ENCODE measurements at regions not wholly inside any gene's neighbourhood (a gene's known extent, or its start where the extent isn't known, plus 50 kb on each side); places are given as distances from the start of the nearest gene placed in this dataset.

- DNase-seq, result no peak
Measured at GRCh38 chr1:98374098-98374497, 287.4 kb upstream of the SNX7 start.

DNA sequence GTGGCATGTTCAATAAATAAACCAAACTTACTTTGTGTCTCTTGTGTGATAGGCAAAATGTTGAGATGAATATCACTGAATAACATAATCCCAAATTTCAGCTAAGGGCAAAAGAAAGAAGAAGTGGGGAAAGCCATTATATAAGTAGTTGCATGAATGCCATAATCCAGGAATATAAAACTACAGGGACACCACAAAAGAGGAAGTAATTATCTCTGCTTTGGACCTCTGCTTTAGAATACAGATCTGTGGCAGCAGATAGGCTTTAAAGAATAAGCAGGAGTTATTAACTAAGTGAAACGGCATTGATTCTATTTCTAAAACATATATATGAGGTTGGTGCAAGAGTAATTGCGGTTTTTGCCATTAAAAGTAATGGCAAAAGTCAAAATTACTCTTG, 288.5 kb upstream of the SNX7 start:
- DNase-seq, result no peak

DNA sequence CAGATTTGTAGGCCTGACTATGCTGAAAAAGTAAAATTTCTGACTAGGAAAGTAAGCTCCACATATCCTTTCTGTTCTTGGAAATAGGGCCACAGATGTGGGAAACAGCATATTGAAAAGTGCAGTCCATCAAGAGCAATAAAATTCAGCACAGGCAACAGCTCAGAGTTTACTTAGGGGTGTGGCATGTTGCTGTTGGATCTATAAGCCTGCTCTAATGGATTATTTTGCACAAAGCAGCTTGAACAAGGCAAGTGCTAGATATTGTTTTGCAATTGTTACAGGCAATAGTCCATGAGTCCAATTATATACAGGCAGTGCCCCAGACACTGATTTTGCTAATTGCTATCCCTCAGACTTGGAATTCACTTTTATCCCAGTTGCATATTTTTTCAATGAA, 289.8 kb upstream of the SNX7 start:
- no peak for DNase-seq

DNA sequence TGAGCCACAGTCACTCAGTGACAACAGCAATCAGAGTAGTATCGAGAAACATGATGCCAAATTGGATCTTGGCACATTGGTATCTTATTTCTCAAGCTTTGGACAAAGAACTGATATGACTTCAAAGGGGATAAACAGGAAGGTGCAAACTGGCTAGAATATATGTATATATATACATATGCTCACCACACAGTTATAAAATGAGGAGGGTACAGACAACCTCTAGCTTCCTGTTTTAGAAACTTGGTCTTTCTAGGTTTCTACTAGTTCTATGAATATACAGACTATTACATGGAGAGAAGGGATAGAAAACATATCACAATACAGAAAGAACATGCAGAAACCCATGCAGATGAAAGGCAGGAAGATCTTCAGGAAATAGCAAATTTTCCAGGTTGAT, 292.1 kb upstream of the SNX7 start:
- DNase-seq, result no peak

GRCh38 chr1:98368995-98369394, 292.5 kb upstream of the SNX7 start:
- DNase-seq, result no peak

DNA sequence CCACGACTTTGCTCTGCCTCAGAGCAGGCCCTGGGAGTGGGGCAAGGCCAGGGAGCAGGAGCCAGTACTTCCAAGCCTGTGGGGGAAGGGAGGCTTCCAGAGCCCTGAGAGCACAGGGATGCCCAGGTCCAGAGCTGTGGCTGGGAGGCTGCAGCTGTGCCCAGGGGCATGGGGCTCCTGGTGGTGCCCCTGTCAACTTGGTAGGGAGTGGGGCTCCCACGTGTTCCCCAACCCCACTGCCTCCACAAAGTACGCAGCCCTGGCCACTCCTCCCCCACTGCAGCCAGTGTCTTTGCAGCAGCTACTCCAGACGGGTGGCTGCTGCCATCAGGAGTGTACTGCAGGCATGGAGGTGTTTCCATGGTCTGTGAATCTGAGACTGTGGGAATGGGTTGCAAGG, 294.1 kb upstream of the SNX7 start:
- no peak for DNase-seq

DNA sequence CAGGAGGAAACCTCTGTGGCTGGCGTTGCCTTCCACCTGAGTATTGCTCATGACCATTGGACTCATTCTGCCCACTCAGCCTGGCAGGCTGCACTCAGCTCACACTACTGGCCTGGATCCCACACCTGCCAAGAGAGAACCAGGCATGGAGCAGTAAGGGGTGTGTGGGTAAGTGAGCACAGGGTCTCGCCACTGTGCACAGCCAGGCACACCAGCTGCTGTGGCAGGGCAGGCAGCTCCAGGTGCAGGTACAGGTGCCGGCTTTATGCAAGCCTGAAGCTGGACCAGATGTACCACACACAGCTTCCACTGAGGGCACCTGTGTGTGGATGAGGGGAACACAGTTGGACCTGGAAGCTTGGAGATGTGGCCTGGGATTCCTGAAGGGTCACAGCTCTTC, 295.2 kb upstream of the SNX7 start:
- no peak for DNase-seq

DNA sequence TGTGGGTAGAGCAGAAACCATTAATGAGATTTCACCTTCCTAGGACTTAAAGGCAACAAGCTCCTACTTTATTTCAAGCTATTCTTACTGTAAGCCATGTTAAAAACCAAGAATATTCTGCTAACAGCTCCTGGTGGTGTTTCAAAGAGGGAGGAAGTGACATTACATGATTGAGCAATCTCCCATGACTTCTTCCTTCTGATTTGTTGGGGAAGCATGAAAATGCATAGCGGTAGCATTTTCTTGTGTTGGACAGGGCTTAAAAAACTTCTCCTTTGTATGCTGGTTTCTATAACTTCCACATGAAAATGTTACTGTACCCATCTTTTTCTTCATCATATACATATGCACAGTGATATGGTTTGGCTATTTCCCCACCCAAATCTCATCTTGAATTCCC, 297.0 kb upstream of the SNX7 start:
- DNase-seq, result no peak

DNA sequence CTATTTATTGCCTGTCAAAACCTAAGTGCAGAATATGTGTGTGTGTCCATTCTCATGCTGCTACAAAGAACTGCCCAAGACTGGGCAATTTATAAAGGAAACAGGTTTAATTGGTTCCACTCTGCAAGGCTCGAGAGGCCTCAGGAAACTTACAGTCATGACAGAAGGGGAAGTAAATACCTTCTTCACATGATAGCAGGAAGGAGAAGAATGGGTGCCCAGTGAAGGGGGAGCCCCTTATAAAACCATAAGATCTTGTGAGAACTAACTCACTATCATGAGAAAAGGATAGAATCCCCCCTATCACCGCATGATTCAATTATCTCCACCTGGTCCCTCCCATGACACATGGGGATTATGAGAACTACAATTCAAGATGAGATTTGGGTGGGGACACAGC, 300.7 kb upstream of the SNX7 start:
- no peak for DNase-seq

- no peak for DNase-seq
Measured at GRCh38 chr1:98355656-98356383, 305.7 kb upstream of the SNX7 start.

DNA sequence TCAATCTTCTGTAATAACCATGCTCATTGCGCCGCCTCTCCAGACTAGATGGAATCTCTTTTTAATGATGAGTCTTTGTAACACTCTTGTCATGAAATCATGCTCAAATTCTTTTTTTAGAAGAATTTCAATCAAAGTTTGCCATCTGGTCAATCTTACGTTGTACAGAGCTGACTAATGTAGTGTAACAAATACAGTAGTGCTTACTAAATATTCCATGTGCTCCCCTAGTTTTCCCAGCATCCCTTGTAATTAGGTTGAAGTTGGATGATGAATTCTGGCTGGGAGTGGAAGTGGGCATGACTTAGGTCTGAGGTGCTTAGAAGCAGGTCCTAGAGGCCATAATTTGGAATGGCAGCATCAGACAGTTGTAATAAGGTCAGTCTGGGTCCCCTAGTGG, 309.1 kb upstream of the SNX7 start:
- no peak for DNase-seq

GRCh38 chr1:98351561-98351960, 310.0 kb upstream of the SNX7 start:
- DNase-seq, result no peak

DNA sequence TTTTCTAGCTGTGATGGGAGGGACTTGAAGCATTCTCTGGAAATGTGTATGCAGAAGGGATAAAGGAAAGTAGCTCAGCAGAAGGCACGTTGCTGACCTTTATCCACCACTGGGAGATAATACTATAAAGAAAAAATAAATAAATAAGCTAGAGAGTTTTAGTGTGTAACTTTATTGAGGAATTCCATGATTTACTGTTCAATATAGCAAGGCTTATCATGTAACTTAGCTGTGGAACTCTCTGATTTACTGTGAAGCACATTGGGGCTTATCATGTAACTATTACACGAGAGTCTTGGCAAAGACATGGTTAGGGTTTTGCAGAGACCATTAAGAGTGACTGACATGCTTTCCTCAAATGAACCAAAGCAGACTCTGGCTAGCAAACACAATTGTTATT, 316.1 kb upstream of the SNX7 start:
- DNase-seq, result no peak

- DNase-seq, result no peak
Measured at GRCh38 chr1:98344731-98345130, 316.8 kb upstream of the SNX7 start.

DNA sequence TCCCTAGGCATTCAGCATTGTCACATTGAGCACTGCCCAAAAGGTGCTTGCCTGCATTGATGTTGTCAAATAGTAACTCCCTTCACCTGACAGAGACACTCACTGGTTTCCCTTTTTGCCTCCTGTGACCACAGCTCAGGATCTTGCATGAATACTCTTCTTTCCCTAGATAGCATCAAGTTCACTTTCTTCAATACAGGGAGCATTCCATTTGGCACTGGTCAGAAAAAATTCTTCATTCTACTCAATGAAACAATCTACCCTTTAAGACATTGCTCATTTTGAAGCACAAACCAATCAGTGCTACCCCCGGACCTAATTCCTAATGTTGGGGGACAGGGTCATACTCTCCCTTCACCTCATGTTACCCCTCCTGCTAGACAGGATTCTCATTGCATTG, 319.0 kb upstream of the SNX7 start:
- DNase-seq, result no peak

DNA sequence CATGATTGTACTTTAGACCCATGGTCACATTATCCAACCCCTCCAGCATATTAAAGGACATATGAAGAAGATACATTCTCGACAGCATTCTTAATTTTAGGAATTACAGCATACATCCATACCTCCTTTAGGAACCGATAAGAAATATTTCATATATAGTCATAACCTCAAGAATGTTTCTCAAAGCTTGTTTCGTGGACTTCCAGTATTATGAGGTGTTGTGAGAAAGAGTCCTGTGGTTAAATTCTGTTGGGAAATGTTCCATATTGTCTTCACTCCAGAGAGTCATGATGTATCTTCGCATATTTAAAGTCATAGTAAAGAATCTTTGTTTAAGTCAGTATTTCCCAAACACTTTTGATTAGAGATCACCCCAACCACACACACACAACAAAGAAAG, 321.0 kb upstream of the SNX7 start:
- no peak for DNase-seq

DNA sequence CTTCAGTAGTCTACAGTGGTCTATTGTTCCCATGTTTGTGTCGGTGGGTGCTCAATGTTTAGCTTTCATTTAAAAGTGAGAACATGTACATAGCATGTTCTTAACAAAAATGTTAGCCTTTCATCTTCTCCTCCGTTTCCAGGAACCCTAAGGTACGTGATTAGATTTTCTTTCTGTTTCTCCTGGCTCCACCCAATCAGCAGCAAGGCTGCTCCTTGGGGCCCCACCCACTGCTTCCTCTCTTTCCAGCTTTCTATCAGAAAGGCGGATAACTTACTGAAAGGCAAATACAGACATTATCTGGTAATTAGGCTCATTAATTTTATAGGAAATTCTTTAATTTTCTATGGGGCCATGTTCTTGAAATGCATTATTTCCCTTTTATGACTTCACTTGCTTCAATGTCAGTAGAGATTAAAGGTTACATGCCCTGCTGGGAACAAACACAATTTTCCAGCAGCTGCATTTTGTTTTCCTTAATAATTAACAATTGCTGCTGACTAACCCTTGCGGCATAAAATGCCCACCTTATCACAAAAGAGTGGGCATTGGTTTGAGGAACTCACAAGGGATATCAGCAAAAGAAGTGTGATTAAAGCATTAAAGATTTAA, 324.9 kb upstream of the SNX7 start:
- no peak for DNase-seq

GRCh38 chr1:98333936-98334335, 327.6 kb upstream of the SNX7 start:
- no peak for DNase-seq

DNA sequence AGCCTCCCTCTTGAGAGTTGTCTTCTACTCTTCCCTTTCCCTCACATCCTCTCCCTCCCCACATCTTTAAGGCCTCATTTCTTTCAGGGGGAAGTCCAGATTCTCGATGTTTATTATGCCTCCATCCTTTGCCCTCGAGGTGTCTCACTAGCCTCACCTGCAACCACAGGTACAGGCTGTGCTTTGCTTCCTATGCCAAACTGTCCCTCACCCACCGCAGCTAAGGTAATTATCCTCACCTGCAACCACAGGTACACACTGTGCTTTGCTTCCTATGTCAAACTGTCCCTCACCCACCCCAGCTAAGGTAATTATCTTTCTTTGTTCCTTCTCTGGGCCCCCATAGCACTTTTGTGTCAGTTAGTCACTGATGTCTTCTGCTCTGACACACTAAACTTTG, 328.1 kb upstream of the SNX7 start:
- no peak for DNase-seq

- no peak for DNase-seq
Measured at GRCh38 chr1:98331718-98332311, 329.7 kb upstream of the SNX7 start.

DNA sequence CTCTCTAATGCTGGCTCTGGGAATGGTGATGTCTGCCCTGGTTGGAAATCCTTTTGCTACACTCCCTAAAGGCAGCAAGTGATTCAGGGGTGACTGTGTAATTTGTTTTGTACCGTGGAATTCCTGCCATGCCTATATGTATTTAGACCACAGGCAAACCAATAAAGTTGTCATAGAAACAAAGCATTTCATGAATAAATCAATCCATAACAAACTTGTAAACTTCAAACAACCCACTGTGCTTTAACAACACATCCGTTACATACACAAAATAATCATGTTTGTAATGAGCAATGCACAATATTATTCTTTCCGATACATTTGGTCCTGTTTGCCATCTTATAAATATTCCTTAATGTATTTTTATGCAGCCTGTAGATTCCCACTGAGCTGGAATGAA, 330.3 kb upstream of the SNX7 start:
- no peak for DNase-seq

DNA sequence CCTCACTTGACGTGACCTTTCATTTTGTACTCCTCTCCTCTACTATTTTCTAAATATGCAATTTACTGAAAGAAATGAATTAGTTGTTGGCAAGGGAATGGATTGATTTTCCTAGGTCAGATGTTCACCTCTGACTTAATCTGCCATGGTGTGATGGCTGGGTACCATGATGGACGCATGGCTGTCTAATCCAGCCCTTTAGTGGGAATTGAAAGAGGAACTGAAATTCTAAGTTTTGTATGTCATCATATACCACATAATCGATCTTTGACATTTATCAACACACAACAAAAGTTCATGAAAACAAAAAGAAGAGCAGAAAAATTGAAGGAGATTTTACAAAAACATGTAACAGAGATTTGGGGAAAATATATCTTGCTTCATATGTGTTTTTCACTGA, 331.3 kb upstream of the SNX7 start:
- no peak for DNase-seq

DNA sequence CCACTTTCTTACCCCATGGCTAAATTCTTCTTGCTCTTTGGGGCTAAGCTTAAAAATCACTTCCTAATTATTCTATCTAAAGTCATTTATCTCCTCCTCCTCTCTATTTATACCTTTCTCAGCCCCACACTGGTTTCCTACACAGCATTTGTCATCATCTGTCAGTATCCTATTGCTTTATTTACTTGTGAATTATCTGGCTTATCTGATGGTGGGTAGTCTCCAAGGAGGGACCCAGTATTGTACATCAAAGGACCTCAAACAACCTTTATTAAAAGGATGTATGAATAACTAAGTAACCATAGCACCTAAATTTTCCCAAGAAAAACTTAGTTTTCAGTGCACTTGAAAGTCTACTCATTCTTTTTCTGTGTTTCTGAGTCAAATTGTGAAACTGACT, 332.7 kb upstream of the SNX7 start:
- DNase-seq, result no peak

- no peak for DNase-seq
Measured at GRCh38 chr1:98327220-98327861, 334.2 kb upstream of the SNX7 start.
